GM12878 (cell line): ENCODE measurements at regions not wholly inside any gene's neighbourhood (a gene's known extent, or its start where the extent isn't known, plus 50 kb on each side); places are given as distances from the start of the nearest gene placed in this dataset.

ENCODE experiments used
- ATF3 ChIP-seq: IDR thresholded peaks from 2 replicates; pipeline ENCODE4 v1.6.1; 2011; ENCODE audit warnings: low read depth, mild to moderate bottlenecking, low read length, moderate library complexity, borderline replicate concordance; ENCODE audit errors: extremely low read depth
- EZH2 ChIP-seq: IDR thresholded peaks from 2 replicates; pipeline ENCODE4 v1.6.1; 2012; ENCODE audit warnings: low read depth, mild to moderate bottlenecking, control low read depth, inconsistent platforms, low read length, borderline replicate concordance; ENCODE audit not compliant: control insufficient read depth
- PBX3 ChIP-seq: IDR thresholded peaks from 2 replicates; pipeline ENCODE4 v1.6.1; 2011; ENCODE audit warnings: mild to moderate bottlenecking, low read depth, low read length, moderate library complexity; ENCODE audit not compliant: insufficient replicate concordance
- POLR2AphosphoS5 ChIP-seq: IDR thresholded peaks from 2 replicates; pipeline ENCODE4 v1.6.1; 2011; ENCODE audit warnings: mild to moderate bottlenecking, low read length, inconsistent platforms
- RELA ChIP-seq: fragments of 450-650 bp; IDR thresholded peaks from 2 replicates; pipeline ENCODE4 v1.8.0; 2014; ENCODE audit warnings: borderline replicate concordance; ENCODE audit not compliant: partially characterized antibody
- RFX5 ChIP-seq: IDR thresholded peaks from 2 replicates; pipeline ENCODE4 v1.6.1; 2011; ENCODE audit warnings: low read depth, low read length, improper control_type of control experiment
- TF ChIP-seq, protein P1 (sequence below), 3 experiments: IDR thresholded peaks in 2 of 3; conservative IDR thresholded peaks in 1 of 3; 2 replicates each; pipeline ENCODE4 v1.5.1; 2011; ENCODE audit warnings: low read depth in 3 of 3, low read length in 3 of 3, mild to moderate bottlenecking in 3 of 3, control low read depth in 2 of 3, moderate library complexity in 2 of 3, inconsistent platforms in 1 of 3, mixed read lengths in 1 of 3; ENCODE audit not compliant: control insufficient read depth in 2 of 3, insufficient read depth in 1 of 3; ENCODE audit errors: extremely low read depth in 1 of 3
- TF ChIP-seq, protein P2 (sequence below): IDR thresholded peaks from 2 replicates; pipeline ENCODE4 v1.6.1; 2012; ENCODE audit warnings: mild to moderate bottlenecking, low read depth, low read length

DNA sequence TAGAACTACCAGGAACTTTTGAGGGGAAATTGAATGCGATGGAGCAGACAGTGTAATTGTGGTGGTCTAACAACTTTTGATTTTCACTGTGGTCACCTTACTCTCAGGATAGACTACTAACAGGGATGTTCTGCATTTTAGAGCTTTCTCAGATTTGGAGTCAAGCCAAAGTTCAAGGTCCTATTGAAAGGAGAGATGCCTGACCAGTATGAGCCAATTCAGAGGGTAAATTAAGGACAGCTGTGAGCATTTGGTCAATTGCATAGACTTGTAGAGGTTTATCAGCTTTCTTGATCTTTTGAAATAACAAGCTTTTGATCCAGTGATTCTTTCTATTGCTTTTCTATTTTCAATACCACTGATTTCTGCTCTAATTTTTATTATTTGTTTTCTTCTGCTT, 1095.7 kb upstream of the CNTNAP5 start:
- no peak for TF ChIP-seq ATF3
- TF ChIP-seq, protein P1, sequence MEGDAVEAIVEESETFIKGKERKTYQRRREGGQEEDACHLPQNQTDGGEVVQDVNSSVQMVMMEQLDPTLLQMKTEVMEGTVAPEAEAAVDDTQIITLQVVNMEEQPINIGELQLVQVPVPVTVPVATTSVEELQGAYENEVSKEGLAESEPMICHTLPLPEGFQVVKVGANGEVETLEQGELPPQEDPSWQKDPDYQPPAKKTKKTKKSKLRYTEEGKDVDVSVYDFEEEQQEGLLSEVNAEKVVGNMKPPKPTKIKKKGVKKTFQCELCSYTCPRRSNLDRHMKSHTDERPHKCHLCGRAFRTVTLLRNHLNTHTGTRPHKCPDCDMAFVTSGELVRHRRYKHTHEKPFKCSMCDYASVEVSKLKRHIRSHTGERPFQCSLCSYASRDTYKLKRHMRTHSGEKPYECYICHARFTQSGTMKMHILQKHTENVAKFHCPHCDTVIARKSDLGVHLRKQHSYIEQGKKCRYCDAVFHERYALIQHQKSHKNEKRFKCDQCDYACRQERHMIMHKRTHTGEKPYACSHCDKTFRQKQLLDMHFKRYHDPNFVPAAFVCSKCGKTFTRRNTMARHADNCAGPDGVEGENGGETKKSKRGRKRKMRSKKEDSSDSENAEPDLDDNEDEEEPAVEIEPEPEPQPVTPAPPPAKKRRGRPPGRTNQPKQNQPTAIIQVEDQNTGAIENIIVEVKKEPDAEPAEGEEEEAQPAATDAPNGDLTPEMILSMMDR (IDR thresholded peaks at IDR 0.05 in 2 of 3, conservative IDR thresholded peaks at IDR 0.05 in 1 of 3; ENCODE audit: control insufficient read depth in 2 of 3, extremely low read depth in 1 of 3, insufficient read depth in 1 of 3, low read depth in 3 of 3, low read length in 3 of 3), result no peak
- TF ChIP-seq, protein P2, sequence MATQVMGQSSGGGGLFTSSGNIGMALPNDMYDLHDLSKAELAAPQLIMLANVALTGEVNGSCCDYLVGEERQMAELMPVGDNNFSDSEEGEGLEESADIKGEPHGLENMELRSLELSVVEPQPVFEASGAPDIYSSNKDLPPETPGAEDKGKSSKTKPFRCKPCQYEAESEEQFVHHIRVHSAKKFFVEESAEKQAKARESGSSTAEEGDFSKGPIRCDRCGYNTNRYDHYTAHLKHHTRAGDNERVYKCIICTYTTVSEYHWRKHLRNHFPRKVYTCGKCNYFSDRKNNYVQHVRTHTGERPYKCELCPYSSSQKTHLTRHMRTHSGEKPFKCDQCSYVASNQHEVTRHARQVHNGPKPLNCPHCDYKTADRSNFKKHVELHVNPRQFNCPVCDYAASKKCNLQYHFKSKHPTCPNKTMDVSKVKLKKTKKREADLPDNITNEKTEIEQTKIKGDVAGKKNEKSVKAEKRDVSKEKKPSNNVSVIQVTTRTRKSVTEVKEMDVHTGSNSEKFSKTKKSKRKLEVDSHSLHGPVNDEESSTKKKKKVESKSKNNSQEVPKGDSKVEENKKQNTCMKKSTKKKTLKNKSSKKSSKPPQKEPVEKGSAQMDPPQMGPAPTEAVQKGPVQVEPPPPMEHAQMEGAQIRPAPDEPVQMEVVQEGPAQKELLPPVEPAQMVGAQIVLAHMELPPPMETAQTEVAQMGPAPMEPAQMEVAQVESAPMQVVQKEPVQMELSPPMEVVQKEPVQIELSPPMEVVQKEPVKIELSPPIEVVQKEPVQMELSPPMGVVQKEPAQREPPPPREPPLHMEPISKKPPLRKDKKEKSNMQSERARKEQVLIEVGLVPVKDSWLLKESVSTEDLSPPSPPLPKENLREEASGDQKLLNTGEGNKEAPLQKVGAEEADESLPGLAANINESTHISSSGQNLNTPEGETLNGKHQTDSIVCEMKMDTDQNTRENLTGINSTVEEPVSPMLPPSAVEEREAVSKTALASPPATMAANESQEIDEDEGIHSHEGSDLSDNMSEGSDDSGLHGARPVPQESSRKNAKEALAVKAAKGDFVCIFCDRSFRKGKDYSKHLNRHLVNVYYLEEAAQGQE, result no peak
- TF ChIP-seq EZH2, result no peak
- no peak for TF ChIP-seq RELA
- TF ChIP-seq POLR2AphosphoS5, result no peak
- no peak for TF ChIP-seq PBX3
- no peak for TF ChIP-seq RFX5
